Stimulated activated CD4-positive, alpha-beta T cell treated with anti-CD3 and anti-CD28 coated beads, Interleukin-4, amount 100 ng/mL, for 1 hour (primary cell): ENCODE measurements at regions not wholly inside any gene's neighbourhood (a gene's known extent, or its start where the extent isn't known, plus 50 kb on each side); places are given as distances from the start of the nearest gene placed in this dataset.
A peak's percentile ranks its signal among the peaks of the same experiment; 100 is the strongest.

ENCODE experiments used
- DNase-seq: peaks from one replicate; pipeline ENCODE4 v3.0.0-alpha.2; 2020

DNA sequence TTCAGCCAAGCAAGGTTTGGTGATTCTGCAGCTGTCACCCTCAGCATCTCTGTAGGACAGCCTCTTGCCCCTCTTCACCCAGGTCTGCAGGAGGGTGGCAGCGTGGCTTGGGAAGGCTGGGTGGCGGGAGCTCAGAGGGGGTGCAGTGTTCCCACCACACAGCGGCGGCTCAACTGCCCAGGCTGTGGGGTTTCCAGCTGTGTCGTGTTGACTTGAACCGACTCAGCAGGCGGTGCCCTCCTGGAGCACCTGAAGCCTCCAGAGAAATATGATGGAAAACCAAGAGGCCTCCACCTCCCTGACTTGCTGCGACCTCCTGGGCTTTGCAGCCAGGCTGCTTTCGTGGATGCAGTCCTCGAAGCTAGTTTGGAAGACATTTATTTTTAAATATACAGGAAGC is 68.0 kb upstream of the KLF6 start:
- no peak for DNase-seq

DNA sequence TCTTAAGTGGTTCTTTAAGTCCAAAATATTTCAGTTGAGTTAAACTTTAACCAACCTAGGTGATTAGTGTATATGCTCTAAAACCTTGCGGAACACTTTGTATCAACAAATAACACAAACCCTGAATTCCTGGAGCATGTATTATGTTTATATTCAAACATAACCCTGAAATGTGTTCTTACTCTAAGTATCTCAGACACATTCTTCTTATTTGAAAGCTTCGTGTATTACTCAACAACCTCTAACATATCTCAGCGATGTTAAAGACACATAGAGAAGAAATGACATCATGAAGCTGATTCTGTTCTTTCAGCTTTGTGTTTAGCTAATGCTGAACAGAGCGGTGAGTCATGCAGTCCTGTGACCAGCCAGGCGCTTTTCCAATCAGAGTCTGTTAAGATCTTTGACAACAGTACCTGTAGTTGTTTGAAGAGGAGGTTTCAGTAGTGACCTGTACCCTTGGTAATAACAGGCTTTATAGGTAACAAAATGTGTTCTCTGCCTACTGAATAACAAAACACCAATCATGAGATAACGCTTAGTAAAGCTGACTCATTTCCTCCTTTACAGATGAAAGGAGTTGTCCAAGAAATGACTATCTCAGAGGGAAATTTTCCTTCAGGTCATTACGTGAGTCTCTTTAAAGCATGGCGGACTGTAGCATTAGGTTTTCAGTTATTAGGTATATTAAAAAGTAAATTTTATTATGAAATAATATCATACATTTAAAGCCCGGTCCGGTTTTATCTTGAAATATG is 67.3 kb upstream of the KLF6 start:
- peak; percentile 58 for DNase-seq

DNA sequence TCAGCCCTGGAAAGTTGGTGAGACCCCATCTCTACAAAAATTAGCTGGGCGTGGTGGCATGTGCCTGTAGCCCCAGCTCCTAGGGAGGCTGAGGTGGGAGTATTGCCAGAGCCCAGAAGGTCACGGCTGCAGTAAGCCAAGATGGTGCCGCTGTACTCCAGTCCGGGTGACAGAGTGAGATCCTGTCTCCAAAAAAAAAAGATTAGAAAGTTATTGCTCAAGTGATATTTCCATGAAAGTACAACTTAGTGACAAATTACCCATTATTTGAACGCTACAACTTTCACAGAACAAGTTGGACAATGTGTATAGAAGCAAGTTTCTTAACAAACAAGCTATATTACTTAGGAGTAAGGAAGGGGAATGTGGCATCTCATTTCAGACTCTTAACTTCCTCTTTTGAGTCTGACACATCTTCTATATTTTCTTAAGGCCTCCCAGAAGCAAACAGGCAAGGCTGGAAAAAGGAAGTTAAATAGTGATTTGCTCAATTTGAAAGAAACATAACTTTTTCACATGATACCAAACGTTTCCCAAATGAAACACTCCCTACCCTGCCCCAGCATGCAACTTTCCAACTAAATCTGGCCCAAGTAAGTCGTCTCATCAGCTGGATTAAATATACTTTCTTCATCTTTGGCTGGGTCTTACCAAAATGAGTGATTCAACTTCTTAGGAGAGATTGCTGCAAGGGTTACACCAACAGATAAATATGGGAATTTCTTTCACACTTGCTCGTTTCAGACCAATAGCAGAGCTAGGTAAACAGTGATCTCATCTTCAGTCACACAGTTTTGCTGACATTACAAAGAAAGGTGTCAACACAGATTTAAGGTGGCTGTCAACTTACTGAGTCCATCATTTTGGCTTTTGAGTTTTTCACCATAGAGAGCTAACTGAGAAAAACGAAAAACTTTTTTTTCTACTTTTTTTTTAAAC is 66.3 kb upstream of the KLF6 start:
- DNase-seq: no peak

DNA sequence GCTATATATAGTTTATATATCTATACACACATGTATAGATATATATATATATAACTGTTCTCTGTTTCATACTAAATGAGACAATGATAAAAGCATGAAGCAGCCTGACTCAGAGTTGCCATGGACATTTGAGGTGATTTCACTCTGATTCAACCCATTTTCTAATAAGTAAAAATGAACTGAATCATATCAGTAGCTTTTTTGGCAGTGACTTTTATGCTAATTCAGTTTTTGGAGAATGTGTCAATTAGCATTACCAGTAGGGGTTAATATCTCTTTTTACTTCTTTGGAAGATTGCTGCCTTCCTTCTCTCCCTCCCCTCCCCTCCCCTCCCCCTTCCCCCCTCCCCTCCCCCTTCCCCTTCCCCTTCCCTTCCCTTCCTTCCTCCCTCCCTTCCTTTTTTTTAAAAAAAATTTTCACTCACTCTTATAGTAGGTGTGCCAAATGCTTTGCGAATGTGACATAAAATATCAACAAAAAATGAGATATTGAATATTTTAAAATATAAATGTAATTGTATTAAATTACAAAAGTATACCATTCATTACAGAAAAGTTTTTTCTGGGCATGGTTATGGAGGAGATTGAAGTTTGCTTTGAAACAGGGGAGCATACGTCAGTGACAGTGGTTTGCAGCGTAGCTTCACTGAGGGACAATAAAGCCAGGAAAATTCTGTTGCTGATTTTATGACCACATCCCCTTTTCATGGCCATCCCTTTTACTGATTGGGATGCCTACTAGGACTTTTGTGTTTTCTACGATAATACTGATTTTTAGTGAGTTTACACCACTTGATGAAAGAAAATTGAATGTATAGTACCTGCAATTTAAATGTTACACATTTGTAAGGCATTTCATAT is 64.0 kb upstream of the KLF6 start:
- DNase-seq: no peak

DNA sequence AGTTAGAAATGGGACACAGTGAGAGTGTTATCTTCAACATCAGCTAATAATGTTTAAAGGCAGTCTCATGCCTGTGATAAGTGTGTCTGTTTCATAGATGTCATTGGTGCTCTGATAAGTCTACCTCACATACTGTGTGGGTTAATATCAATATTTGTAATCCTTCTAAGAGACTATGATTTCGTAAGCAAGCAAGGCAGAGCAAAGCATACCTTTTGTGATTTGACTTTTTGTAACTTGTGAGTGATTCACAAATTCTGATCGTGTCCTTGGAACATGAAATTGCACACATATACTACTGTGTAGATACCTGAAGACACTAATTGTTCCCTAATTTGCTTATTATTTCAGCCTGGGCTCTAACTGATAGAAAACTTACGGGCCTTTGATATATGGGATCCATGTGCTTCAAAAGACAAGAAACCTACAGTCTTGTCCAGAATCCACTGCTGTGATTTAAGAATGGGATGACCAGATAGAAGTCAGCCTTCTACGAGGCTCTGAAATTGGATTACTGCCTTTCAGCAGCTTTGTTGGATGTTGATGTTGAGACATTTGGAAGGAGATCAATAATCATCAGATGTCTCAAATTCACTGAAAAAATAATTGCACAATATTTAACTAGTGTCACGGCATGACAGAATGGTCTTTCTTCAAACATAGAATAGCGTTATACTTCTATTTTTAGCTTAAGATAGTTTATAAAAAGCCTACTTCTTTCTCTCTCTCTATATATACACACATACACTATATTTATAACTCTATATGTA is 63.2 kb upstream of the KLF6 start:
- DNase-seq: no peak

DNA sequence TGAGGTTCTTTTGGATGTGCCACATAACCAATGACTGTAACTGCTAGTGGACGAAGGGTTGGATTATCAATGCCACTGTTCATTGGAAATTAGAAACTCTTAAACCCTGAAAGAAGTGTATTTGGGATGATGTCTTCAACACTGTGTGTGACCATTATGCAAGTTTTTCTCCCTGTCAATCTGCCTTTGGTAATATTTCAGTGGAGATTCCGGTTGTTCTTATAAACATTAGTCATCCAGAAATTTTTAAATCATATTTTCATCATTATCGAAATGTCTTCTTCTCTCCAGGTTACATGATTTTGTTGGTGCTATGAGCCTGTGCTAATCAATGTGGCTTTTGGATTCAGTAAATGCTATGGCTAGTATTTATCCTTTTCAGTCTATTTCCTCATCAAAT is 61.7 kb upstream of the KLF6 start:
- DNase-seq: no peak

DNA sequence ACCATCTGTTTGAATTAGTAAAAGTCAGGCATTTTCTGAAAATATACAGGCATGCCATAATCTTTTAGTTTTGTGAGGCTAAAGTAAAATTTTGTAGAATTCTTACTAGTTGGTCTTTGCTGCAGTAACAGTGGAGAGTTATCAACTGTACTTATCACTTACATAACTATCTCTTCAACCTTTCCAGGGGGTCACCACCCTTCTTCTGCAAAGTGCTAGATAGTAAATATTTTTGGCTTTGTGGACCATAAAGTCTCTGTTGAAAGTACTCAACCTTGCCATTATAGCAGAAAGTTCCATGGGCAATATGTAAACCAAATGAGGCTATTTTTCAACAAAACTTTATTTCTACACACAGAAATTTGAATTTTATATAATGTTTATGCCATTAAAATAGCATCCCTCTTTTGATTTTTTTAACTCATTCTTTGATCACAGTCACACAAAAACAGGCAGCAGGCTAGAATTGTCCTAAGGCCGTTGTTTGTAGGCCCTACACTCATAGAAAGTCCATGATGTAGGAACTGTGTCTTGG is 59.5 kb upstream of the KLF6 start:
- DNase-seq: no peak

DNA sequence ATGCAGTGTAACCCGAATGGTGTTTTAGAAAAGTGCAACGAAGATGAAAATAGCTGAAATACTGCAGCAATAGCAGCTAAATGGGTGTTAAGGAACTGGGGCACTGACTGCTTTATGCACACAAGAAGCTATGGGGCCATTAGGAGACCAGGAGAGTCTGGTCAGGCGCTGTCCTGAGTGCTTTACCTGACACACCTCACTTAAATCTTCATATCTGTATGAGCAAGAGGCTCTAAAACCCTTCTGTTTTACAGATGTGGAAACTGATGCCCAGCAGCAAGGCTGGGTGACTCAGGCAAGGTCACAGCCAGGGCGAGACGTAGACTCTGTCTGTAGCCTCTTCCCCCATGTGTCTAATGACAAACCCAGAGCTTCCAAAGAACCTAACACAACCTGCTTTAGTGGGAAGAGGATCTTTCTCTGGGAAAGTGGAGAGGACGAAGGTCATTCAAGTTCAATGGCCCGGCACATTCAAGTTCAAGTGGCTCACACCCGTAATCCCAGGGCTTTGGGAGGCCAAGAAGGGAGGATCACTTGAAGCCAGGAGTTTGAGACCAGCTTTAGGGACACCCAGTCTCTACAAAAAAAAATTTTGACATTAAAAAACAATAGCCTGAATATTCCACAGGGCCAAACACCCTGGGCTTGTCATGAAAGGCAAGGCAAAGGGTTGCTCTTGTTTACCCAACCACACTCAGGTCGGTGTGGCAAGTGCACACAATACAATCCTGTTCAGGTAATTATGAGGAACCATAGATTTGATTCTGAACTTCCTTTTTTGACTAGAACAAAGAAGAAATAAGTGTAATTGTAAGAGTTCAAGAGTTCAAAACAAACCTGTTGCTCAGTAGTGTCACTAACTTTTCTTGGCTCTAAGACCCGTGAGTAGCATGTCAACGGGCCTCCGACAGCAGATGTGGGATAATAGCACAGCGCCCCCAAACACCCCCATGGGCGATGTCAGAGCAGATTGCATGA is 53.7 kb upstream of the KLF6 start:
- no peak for DNase-seq

DNA sequence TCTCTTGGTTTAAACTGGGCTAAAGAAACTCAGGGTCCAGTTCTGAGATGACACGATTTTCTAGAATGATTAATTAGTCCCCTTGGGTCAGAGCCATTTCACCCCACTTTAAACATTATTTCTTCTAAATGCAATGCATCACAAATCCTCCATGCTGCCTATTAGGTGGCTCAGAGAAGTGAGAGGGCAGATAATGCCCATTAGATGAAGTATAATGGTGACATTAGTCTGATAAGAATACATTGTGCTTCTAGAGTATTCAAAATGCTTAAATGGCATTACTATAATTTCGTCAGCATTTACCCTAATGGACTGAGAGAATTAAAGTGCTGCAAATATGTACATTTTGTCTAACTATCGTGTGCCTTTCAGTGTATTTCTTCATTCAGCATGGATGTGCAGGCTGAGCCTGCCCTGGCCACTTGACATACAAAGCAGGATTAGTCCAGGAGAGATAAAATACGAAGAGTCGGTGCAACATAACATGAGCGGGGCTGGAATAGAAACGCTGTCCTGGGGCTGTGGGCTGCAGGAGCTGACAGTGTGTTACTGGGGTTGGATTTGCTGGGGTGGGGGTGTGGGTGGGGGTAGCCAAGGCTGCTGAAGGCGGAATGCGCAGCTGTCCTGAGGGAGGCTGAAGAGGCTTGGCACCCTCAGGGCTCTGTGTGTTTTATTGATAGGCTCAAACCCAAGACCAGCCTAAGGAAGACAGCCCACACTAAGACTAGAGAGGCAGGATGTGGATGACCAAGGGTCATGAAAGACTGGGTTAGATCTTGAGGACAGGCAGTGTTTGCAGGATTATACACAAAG is 52.8 kb upstream of the KLF6 start:
- no peak for DNase-seq

DNA sequence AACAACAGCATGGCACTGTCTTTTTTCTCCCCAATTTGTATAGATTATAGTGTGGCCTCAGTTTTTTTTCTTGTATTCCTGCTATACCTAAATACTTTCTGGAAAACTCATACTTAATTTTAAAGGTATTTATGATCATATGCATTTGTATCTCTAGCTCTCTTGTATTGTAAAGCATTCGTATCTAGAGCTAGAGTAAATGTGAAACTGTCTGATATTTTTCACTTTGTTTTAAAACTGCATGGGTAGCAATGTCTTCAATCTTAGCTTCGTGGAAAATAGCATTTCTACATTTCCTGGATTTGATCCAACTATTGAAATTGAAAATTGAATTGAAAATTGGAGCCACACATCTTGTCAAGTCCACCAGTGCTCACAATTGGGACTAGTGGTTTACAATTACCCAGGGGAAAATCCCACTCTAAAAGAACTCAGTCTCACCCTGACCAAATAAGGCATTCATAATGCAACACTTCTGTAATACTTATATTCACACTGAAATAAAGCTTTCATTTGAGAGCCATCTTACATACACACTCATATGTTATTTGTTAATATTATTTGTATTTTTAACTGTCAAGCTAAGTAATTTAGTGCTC is 51.3 kb upstream of the KLF6 start:
- no peak for DNase-seq

DNA sequence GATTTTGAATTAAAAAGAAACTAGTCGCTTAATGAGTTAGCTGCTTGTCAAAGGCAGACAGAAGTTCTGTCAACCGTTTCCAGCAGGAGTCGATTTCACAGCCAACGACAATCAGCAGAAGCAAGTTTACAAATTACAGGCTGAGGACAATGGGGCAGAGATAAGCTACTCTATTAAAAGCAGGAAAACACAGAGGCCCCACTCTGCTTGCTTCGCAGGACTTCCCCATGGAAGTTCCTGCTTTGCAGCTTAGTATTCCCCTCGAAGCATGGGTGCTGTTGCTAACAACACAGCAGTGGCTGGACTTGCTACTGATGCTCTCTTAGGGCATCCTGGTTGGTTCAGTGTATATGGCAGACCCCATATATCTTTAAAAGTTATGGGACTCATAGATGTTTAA is 50.8 kb upstream of the KLF6 start:
- DNase-seq: no peak

DNA sequence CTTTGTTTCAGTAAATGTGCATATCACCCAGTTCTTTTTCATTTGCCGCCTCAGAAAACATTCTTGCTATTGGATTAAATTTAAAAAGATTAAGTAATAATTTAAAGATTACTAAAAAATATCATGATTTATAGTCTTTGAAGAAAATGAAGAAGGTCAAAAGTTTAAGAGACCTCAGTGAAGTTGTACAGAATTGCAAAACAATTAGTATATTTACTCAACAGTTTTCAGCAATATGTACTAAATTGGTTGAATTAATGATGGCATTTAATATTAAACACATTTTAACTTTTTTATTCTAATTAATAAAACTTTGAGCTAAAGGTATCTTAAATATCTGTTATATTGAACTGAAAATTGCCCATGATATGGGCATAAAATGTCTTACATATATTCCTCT is 49.9 kb upstream of the KLF6 start:
- DNase-seq: no peak
